ENCODE measurements at regions not wholly inside any gene's neighbourhood (a gene's known extent, or its start where the extent isn't known, plus 50 kb on each side); places are given as distances from the start of the nearest gene placed in this dataset.

DNA sequence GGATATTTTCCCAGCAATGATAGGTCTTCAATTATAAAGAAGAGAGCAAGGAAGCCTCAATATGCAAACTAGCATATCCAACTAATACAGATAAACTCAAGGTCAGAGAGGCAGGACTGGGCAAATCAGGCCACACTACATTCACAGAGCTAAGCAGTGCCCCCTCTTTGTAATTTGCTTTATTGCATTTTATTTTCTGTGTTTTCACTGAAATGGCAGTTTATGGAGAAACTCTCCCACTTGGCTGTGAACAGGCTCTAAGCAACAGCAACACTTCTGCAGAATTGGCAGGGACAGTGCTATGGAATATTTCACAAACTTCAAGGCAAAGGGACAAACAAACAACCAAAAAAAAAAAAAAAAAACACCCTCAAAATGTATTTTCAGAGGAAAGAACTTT is 93.4 kb upstream of the SOD1 start:
- no peak for DNase-seq (ENCODE audit: low spot score)

GRCh38 chr21:31564439-31564838 is 95.1 kb upstream of the SOD1 start:
- no peak for DNase-seq (ENCODE audit: low spot score)

- no peak for DNase-seq (ENCODE audit: low spot score)
Observed at GRCh38 chr21:31560479-31560878, 99.0 kb upstream of the SOD1 start.

DNA sequence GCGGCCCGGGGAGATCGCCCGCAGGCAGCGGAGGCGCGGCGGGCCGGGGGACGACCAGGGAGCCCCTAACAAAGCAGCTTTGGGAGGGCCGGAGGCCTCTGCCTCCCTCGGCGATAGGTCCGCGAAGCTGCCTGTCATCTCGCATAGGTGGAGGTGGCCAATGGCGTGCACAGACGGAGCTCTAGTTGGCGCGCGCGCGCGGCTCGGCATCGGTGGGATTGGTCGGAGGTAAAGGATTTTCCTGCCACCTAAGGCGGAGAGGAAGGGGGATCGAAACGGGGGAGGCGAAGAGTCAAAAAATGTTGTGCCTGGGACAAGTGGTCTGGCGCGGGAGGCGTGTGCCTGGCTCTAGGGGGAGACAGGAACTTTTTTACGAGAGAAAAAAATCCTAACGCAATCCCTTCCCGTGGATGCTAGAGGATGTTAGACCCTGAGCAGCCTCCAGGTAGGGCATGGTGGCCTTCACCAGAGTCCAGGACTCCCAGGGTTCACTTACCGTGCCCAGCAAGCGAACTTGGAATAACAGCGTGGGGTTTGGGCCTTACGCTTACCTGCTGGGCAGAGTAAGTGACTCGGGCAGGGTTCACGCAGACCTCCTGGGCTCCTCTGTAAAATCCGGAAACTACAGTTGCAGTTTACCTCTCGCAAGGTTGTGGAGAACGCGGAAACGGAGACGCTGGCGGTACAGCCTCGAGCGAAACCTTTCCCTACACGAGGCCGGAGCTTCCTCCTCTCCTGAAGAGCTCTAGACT is 99.9 kb upstream of the SOD1 start:
- no peak for DNase-seq (ENCODE audit: low spot score)

- DNase-seq (ENCODE audit: low spot score), result no peak
Observed at GRCh38 chr21:31558962-31559367, 100.5 kb upstream of the SOD1 start.

DNA sequence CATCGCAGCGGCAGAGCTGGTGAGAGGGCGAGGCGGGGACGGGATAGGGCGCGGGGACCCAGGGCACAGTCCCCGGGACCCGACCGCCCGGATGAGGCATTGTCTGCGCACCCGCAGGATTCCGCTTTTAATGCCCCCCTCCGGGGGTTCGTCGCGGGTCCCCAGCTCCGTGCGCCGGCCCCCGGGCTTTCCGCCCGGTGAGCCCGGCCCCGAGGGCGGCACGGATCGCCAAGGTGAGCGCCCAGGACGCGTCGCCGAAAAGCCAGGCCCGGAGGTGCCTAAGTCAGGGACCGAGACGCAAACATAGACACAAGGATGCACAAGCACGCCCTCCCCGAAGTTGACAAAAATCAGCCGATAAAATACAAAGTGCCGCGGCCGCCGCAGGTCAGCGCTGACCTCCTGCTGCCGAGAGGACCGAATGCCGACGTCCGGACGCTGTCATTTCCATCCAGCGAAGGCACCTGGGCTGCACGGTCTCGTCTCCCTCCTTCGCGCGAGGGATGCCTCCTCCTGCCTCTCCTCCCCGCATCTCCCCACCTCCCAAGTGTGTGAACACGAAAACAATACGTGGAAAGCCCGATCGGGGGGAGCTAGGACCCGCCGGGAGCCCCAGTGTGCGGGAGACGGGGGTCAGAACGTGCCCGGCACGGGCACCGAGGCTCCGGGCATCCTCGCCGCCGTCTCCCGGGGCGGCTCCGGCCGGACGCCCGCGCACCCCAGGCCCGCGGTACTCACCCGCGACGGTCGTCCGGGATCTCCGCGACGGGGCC is 101.1 kb upstream of the SOD1 start:
- DNase-seq (ENCODE audit: low spot score), result no peak

GRCh38 chr21:31557421-31558188 is 101.9 kb upstream of the SOD1 start:
- DNase-seq (ENCODE audit: low spot score), result no peak

DNA sequence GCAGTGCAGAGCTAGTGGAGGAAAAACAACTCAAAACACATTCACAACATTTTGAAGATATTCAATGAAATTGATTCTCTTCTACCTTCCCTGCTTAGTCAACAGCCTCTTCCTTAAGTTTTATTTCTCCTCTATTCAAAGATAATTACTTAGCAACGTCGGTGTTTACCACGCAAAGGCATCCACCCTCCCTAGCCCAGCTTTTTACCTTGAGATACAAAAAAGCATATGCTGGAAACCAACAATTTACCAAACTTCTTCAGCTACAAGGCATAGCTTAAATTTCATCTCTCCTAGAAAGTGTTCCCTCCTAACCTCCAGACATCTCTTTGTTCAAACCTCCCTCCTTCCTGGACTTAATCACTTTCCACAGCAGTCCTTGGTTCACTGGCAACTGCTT is 102.8 kb upstream of the SOD1 start:
- no peak for DNase-seq (ENCODE audit: low spot score)

DNA sequence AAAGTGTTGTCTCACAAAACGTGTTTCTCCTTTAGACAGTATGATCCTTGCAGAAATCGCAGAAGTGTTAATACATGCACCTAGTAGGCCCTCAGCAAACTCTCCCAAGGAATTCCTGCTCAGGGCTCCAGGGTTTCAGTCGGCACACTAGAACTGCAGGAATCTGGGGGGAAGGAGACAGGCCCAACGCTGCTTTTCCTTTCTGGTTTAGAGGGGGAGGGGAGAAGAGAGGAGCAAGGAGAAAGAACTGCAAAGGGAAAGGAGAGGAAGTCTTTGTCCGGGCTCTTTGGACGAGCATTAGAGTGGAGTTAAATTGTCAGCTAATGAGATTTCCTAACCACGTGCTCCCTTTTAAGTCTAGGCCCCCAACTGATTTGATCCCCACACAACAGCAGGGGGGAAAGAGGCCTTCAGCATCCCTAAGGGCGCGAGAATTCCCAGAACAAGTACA is 103.7 kb upstream of the SOD1 start:
- DNase-seq (ENCODE audit: low spot score), result no peak

DNA sequence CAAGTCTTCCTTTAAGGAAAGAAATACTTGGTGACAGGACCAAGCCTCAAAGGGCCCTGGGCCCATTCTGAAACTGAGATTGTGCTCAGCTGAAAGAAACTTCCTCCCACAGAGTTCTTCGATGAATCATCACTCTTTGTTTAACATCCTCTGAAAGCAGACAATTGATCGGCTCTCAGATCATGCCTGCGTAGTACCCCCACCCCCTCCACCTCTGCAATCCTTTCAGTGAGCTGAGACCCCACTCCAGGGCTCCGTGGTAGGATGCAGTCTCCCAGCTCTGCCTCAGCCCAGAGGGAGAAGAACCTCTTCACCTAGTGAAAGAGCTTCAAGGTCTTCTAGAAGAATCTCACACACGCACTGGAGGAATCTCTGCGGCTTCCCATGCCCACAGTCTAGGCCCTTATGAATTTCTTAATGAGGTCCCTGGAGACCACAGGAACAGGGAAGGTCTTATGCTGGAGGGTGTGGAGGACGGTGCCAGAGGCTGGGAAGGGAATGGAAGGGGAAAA is 104.9 kb upstream of the SOD1 start:
- DNase-seq (ENCODE audit: low spot score), result no peak

DNA sequence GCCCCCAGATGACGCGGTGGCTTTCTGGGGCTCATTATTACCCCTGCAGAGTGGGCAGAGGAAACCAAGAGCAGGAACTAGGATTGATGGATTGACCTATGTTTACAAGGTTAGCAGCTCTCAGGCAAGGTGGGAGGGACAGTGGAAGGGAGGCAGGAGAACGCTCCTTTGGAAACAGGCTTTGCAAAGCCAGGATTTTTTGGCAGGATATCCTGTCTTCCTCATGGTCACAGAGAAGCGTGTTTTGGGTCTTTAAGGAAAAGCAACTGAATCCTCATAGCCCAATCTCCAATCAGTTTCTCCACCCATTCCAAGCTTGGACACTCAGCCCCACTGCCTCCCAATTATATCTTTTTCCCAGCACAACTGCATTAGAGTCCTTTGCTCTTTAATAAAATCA is 105.6 kb upstream of the SOD1 start:
- DNase-seq (ENCODE audit: low spot score), result no peak

GRCh38 chr21:31553461-31553860 is 106.0 kb upstream of the SOD1 start:
- DNase-seq (ENCODE audit: low spot score), result no peak

DNA sequence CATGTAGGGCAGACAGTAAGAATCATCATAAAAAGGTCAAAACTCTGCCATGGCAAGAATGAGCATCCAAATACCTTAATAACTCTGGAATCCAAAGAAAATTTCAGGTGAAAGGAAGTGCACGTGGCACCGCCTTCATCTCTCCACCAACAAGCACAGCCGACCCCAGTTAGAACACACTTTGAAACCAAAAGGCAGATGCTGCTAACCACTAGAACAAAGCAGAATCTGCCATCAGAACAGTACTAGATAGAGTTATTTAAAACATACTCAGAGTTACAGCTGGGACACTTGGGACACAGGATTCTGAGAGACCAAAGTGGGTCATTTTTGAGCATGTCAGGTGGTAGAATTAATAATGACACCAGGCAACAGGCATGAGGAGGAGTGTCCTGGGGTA is 106.7 kb upstream of the SOD1 start:
- no peak for DNase-seq (ENCODE audit: low spot score)

DNA sequence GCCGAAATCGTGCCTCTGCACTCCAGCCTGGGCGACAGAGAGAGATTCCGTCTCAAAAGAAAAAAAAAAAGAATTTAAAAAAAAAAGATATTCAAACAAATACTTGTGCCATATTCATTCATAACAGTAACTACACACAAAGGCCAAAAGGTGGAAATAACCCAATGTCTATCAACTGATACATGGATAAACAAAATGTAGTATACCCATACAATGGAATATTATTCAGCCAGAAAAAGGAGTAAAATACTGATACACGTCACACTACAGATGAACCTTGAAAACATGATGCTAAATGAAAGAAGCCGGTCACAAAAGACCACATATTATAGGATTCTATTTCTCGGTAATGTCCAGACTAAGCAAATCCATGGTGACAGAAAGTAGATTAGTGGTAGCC is 109.4 kb upstream of the SOD1 start:
- DNase-seq (ENCODE audit: low spot score), result no peak

GRCh38 chr21:31548688-31549087 is 110.8 kb upstream of the SOD1 start:
- DNase-seq (ENCODE audit: low spot score), result no peak

DNA sequence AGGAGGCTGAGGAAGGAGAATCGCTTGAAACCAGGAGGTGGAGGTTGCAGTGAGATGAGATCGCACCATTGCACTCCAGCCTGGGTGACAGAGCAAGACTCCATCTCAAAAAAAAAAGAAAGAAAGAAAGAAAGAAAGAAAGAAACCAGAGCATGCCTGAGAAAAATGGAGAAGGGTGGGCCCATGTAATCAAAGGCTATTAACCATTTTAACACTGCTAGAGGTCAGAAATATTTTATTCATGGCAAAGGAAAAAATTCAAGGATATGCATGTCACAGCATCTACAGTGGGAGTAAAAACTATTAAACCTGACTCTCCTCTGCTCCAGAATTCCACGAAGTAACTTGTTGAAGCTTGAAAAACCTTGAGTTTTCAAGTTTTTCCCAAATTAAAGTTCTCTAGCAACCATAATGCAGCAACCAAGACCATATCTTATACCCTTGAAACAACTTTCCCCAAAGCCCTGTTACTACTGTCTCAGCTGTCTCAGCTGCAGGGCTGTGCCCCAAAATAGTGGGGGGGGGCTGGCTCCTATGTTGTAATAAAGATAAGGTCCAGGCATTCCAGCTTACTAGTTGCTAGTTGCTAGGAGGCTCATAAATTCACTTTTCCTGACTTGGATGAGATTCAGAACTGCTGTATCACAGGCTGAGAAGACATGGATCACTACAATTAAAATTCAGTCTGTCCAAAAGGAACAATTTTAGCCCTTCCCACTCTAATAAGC is 112.9 kb upstream of the SOD1 start:
- no peak for DNase-seq (ENCODE audit: low spot score)

DNA sequence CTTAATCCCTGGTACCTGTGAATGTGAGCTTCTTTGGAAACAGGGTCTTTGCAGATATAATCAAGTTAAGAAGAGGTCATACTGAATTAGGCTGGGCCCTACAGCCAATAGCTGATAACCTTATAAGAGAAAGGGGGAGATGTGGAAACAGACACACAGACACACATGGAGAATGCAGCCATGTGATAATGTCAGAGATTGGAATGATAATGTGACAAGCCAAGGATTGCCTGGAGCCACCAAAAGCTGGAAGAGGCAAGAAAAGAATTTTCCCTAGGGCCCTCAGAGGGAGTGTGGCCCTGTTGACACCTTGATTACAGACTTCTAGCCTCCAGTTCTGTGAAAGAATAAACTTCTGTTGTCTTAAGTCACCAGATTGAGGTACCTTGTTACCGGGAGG is 114.5 kb upstream of the SOD1 start:
- DNase-seq (ENCODE audit: low spot score), result no peak

- DNase-seq (ENCODE audit: low spot score), result no peak
Observed at GRCh38 chr21:31543191-31543590, 116.3 kb upstream of the SOD1 start.

GRCh38 chr21:31538816-31539215 is 120.7 kb upstream of the SOD1 start:
- no peak for DNase-seq (ENCODE audit: low spot score)

GRCh38 chr21:31537872-31538576 is 121.5 kb upstream of the SOD1 start:
- DNase-seq (ENCODE audit: low spot score), result no peak

DNA sequence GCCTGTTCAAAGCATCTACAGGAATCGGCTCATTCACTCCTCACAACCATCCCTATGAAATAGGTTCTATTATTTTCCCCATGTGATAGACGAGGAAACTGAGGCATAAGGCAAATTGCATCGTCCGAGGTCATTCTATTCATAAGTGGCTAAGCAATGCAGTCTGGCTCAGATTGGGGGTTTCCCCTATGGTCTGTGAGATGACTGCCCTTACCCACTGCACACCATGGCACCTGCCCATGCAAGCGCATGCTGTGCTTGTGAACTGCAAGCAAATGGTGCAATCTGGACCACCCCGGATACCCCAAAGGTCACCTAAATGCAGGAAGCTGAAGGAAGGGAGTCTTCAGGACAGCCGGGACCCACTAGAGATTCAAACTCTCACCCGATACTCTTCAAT is 123.4 kb upstream of the SOD1 start:
- no peak for DNase-seq (ENCODE audit: low spot score)
